NCI-H774 (cell line): ENCODE measurements at regions not wholly inside any gene's neighbourhood (a gene's known extent, or its start where the extent isn't known, plus 50 kb on each side); places are given as distances from the start of the nearest gene placed in this dataset.

Source experiments
- DNase-seq: peaks from one replicate; lab custom pipeline; 2025; lab: John Stamatoyannopoulos, UW

DNA sequence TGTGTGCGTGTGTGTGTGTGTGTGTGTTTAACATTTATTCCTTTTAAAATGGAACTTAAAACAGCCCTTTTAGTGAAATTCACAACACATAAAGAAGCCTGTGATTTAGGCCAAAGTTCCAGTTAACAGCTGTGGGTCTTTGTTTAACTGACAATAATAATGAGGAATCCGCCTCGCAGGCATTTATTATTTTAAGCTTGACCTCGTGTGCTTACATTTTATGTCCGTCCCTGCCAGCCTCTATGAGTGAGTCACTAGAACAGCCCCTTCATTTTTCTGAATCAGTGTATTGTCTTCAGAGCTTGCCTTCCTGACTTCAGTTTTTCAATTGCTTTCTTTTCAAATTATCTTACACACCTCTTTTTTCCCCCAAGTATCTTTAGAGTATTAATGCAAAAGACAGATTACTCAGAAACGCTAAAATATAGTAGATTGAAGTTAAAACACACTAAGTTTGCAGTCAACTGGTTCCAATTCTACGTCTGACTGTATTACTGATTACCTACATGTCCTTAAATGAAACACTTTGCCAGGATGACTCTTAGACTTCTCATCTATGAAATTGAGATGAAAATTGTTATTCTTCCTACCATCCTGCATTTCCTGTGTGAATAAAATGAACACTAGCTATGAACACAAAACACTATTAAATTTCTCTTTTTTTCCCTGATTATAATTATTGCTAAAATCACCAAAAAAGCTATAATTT is 319.6 kb upstream of the HS3ST1 start:
- no peak for DNase-seq

- DNase-seq: no peak
Measured at GRCh38 chr4:11746734-11747133, 318.0 kb upstream of the HS3ST1 start.

DNA sequence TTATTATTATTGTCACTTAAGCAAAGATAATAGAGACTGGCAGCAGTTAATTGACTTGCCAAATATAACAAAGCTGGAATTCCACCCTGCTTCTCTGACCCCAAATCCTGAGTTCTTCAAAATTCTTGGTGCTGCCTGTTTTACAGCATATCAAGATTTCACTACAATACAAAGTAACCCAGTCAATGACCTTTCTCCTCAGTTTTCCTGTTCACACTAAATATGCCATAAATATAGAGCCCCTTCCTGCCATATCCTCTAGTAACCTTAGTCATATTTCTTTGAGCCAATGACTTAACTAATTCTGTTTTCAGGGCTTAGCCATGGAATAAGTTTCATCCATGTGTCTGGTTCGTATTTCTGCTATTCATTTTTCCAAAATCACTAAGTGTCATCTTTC is 315.3 kb upstream of the HS3ST1 start:
- no peak for DNase-seq

DNA sequence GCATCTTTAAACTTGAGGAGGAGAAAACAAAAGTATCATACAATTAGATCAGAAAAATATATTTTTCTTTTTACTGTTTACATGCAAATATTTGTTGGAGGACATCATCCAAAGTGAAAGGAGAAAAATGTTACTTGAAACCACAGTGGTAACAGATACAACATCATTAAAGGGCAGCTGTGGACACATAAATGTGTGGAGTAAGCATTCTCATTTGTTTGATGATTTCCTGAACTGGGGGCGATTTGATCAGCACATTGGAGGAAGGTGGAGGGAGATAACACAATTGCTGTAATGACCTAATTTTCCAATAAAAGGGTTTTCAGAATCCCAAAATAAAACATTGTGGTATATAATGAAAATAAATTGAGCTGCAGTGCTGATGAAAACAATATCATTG is 314.5 kb upstream of the HS3ST1 start:
- DNase-seq: peak; percentile 53

GRCh38 chr4:11741190-11741652 is 312.5 kb upstream of the HS3ST1 start:
- no peak for DNase-seq

- DNase-seq: no peak
Measured at GRCh38 chr4:11739992-11740391, 311.3 kb upstream of the HS3ST1 start.

GRCh38 chr4:11736978-11737377 is 308.3 kb upstream of the HS3ST1 start:
- DNase-seq: no peak

DNA sequence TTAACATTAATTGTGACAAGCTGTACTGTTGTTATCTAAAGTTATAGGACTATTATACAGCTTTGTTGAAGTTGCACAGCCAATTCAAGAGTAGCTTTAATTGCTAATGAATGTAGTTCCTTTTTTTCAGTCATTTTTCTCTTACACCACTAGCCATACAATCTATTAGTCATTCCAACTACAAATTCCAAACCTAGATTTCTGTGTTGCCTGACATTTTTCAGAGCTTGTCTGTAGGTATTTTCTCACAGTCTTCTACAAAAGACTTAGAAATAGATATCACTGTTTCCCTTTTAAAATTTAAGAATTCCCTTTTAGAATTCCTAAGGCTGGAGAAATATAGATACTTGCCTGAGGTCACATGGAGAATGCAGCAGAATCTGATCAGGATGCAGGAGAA is 307.0 kb upstream of the HS3ST1 start:
- DNase-seq: no peak

- peak; percentile 71 for DNase-seq
Measured at GRCh38 chr4:11732155-11732554, 303.5 kb upstream of the HS3ST1 start.

DNA sequence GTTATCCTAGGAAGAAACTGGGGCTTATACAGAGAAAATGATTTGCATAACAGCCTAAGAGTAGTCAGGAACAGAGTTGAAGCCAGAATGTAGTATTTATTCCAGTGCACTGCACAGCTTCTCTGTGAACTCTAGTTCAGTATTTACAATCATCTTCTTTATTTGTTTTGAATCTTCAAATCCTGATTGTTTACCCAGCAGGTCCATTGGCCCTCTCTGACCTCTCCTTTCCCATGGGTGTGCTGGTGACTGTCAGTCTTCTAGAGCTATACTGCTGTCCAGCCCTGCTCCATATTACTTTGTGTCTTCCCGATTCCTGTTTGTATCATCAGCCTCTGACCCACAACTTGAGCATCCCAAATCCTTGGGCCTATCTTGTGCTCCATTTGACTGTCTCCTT is 301.9 kb upstream of the HS3ST1 start:
- no peak for DNase-seq

GRCh38 chr4:11729548-11729947 is 300.9 kb upstream of the HS3ST1 start:
- no peak for DNase-seq

- no peak for DNase-seq
Measured at GRCh38 chr4:11727903-11728564, 299.3 kb upstream of the HS3ST1 start.

DNA sequence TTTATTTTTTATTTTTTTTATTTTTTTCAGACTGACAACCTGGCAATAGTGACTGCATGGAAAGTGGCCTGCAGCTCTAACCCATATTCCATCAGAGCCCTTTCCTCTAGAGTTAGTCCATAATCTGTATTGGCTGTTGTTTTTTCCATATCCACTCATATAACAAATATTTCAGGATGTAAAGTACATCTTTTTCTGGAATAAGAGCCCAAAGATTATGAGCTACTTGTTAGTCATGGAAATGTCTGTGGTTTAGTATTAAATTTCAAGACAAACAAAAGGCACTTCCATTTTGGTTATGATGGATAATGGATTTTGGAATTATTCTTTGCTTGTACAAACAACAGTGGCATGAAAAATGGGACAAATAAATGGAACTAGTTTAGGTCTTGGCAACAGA is 296.0 kb upstream of the HS3ST1 start:
- DNase-seq: no peak

GRCh38 chr4:11722223-11722622 is 293.5 kb upstream of the HS3ST1 start:
- no peak for DNase-seq

DNA sequence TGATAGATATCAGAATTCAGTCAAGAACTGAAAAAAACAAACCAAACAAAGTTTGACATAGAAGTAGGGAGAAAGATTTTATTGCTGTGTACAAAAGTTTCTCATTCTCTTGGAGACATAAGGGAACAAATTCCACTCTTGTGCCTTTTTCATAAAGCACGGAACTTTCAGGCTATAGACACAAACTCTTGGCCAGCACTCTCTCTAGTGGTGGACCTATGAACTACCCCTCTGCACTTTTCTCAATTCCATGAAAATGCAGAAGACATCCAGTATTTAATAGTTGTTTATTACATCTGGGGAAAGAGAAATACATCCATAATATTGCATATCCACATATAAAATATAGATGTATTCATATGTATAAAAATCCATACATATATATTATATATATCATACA is 291.6 kb upstream of the HS3ST1 start:
- peak; percentile 9 for DNase-seq

DNA sequence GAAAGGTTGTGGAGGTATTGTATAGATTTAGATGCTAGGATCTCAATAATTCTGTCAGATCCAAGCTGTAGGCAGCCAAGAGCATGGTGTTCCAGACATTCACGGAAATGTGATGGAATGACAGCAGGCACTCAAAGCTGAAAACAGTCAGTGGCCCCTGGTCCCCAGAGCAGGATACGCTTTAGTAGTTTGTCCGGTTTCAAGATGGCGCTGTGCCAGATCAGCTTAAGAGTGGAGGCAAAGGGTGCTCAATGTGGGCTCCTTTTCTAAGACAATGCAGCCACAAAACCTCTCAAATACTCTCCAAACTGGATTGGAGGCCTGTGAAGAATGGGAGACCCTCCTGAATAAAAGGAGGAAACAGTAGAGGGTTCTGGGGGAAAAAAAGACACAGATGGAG is 291.2 kb upstream of the HS3ST1 start:
- DNase-seq: no peak

- DNase-seq: no peak
Measured at GRCh38 chr4:11715753-11716521, 287.2 kb upstream of the HS3ST1 start.

- DNase-seq: no peak
Measured at GRCh38 chr4:11710453-11711093, 281.9 kb upstream of the HS3ST1 start.

DNA sequence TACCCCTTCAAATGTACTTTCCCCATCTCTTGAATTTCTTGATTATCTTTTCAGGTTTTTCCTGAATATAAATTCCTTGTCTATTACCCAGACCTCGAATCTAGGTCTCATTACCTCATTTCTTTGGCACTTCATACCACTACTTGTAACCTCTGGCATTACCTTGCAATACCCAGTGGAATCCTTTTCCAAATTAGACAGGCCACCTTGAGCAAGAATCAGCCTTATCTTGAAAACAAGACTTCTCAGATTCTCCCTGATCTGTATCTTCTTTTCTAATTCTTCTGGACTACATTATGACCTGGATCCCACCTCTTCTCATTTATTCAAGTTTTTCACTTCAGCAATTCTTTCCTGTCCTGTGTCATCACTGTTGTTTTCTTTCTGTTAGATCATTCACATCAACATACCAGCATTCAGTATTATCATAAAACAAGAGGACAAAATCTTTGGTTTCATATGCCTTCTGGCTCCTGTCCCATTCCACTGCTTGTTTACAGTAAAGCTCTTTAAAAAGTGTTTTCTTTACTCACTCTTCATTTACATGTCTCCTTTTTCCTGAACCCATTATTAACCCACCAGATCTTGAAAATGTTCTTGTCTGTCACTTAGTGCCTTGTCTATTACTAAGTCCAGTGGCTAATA is 275.6 kb upstream of the HS3ST1 start:
- DNase-seq: no peak

GRCh38 chr4:11702886-11703557 is 274.3 kb upstream of the HS3ST1 start:
- DNase-seq: no peak

GRCh38 chr4:11701966-11702725 is 273.5 kb upstream of the HS3ST1 start:
- no peak for DNase-seq
